GM21786 (cell line): ENCODE measurements at regions not wholly inside any gene's neighbourhood (a gene's known extent, or its start where the extent isn't known, plus 50 kb on each side); places are given as distances from the start of the nearest gene placed in this dataset.
"Not testable (repeated sequence)": the region's sequence is repeated elsewhere in the genome, so short reads cannot be mapped to it uniquely, and the experiment has no call there.

Experiments used
- ATAC-seq: cut with Tn5 transposase; IDR thresholded peaks from one replicate; pipeline ENCODE4 v1.9.1; 2021; ENCODE audit not compliant: unreplicated experiment

GRCh38 chr4:18630218-18631110 lies 608.9 kb upstream of the LCORL start:
- ATAC-seq: no peak

GRCh38 chr4:18627447-18628005 lies 606.0 kb upstream of the LCORL start:
- no peak for ATAC-seq

- ATAC-seq: no peak
Observed at GRCh38 chr4:18626996-18627395, 605.4 kb upstream of the LCORL start.

GRCh38 chr4:18626366-18626765 lies 604.8 kb upstream of the LCORL start:
- ATAC-seq: no peak

GRCh38 chr4:18621186-18621585 lies 599.6 kb upstream of the LCORL start:
- ATAC-seq: no peak

- no peak for ATAC-seq
Observed at GRCh38 chr4:18616720-18617119, 595.2 kb upstream of the LCORL start.

GRCh38 chr4:18611026-18611425 lies 589.5 kb upstream of the LCORL start:
- ATAC-seq: no peak

GRCh38 chr4:18608908-18609533 lies 587.5 kb upstream of the LCORL start:
- no peak for ATAC-seq

- ATAC-seq: not testable (repeated sequence)
Observed at GRCh38 chr4:18602610-18603009, 581.1 kb upstream of the LCORL start.

GRCh38 chr4:18593297-18594002 lies 571.9 kb upstream of the LCORL start:
- peak; percentile 96 for ATAC-seq

- ATAC-seq: no peak
Observed at GRCh38 chr4:18582841-18583240, 561.3 kb upstream of the LCORL start.

GRCh38 chr4:18578307-18578706 lies 556.8 kb upstream of the LCORL start:
- no peak for ATAC-seq

GRCh38 chr4:18572481-18572880 lies 550.9 kb upstream of the LCORL start:
- ATAC-seq: no peak

- ATAC-seq: no peak
Observed at GRCh38 chr4:18571301-18571761, 549.8 kb upstream of the LCORL start.

- ATAC-seq: no peak
Observed at GRCh38 chr4:18570370-18570769, 548.8 kb upstream of the LCORL start.

GRCh38 chr4:18568600-18568999 lies 547.0 kb upstream of the LCORL start:
- ATAC-seq: no peak

GRCh38 chr4:18566970-18567799 lies 545.6 kb upstream of the LCORL start:
- ATAC-seq: no peak

- ATAC-seq: no peak
Observed at GRCh38 chr4:18559492-18559891, 537.9 kb upstream of the LCORL start.

- ATAC-seq: no peak
Observed at GRCh38 chr4:18556402-18556801, 534.8 kb upstream of the LCORL start.

GRCh38 chr4:18540349-18540748 lies 518.8 kb upstream of the LCORL start:
- ATAC-seq: no peak
